Ovary (tissue), 3 donors: ENCODE measurements at regions not wholly inside any gene's neighbourhood (a gene's known extent, or its start where the extent isn't known, plus 50 kb on each side); places are given as distances from the start of the nearest gene placed in this dataset.

Experiments used
- EP300 ChIP-seq: sonication (generic); formaldehyde crosslinking; IDR thresholded peaks from one replicate; pipeline ENCODE4 v1.6.1; 2017; ENCODE audit warnings: antibody characterized with exemption
- POLR2A ChIP-seq: fragments of 450-650 bp; IDR thresholded peaks from one replicate; pipeline ENCODE4 v1.6.1; 2017; ENCODE audit warnings: antibody characterized with exemption, mild to moderate bottlenecking, moderate library complexity
- TF ChIP-seq, protein P1 (sequence below), 3 donors: fragments of 450-650 bp in 2 of 3; fragments of 200-600 bp in 1 of 3; IDR thresholded peaks; one replicate each; pipeline versions ENCODE4 v1.5.1 to v1.8.0; 2016 to 2022; ENCODE audit warnings: antibody characterized with exemption in 3 of 3, mild to moderate bottlenecking in 1 of 3
- donor health status: DM: no; HTN: no; CAD: no.

DNA sequence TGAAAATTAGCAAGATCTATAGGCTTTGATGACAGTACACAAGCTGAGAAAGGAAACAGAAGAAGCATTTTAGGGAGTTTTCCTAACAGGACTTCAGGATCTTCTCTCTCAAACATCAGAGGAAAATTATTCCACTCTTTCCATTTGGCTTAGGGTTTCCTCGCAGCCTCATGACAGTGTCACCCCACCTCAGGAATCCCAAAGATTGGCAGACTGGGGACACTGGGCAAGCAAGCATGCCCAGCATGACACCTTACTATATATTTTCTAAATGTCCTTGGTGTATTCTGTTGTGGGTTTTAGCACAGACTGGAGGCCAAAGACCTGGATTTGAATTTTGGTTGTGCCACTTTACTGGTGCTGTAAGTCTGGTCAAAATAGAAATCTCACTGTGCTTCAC lies 482.4 kb upstream of the SOX5 start:
- TF ChIP-seq, protein P1, sequence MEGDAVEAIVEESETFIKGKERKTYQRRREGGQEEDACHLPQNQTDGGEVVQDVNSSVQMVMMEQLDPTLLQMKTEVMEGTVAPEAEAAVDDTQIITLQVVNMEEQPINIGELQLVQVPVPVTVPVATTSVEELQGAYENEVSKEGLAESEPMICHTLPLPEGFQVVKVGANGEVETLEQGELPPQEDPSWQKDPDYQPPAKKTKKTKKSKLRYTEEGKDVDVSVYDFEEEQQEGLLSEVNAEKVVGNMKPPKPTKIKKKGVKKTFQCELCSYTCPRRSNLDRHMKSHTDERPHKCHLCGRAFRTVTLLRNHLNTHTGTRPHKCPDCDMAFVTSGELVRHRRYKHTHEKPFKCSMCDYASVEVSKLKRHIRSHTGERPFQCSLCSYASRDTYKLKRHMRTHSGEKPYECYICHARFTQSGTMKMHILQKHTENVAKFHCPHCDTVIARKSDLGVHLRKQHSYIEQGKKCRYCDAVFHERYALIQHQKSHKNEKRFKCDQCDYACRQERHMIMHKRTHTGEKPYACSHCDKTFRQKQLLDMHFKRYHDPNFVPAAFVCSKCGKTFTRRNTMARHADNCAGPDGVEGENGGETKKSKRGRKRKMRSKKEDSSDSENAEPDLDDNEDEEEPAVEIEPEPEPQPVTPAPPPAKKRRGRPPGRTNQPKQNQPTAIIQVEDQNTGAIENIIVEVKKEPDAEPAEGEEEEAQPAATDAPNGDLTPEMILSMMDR (IDR thresholded peaks at IDR 0.05): no peak
- no peak for TF ChIP-seq POLR2A
- no peak for TF ChIP-seq EP300
